ENCODE measurements at regions not wholly inside any gene's neighbourhood (a gene's known extent, or its start where the extent isn't known, plus 50 kb on each side); places are given as distances from the start of the nearest gene placed in this dataset.

GRCh38 chr7:18302097-18302496, 193.5 kb upstream of the HDAC9 start:
- Histone ChIP-seq H2AK5ac (ENCODE audit: low read depth, low read length) (no peak overlapping the region), H4K5ac (ENCODE audit: low read depth, low read length) (no peak overlapping the region), H3K9me1 (ENCODE audit: insufficient read depth, low read length) (no peaks in the 10 kb centered on the region), H3K14ac (replicated peaks; ENCODE audit: low read depth, low read length) (no peak overlapping the region), H4K8ac (ENCODE audit: low read depth in 2 of 2, low read length in 2 of 2) (no peak overlapping the region), H3K4me3 (ENCODE audit: insufficient read depth, low read depth, low read length) (no peak overlapping the region), H3K4me1 (ENCODE audit: control insufficient read depth, insufficient read depth, low read length) (no peaks in the 10 kb centered on the region), H4K20me1 (ENCODE audit: insufficient read depth, low read length) (no peaks in the 10 kb centered on the region), H2AFZ (replicated peaks; ENCODE audit: low read length, poor library complexity) (no peak overlapping the region), H3K4me2 (ENCODE audit: low read depth, low read length) (no peak overlapping the region), H3K27ac (ENCODE audit: insufficient read depth, low read length) (no peak overlapping the region), H3K27me3 (ENCODE audit: control insufficient read depth, insufficient read depth, low read length) (peaks cover 5% of the 10 kb centered on the region; the same call in 1 of the 2 replicates), H3K36me3 (ENCODE audit: control insufficient read depth, insufficient read depth, low read length) (no peaks in the 10 kb centered on the region), H3K9ac (ENCODE audit: low read depth, low read length) (no peak overlapping the region), H3K79me1 (ENCODE audit: low read depth in 1 of 2, low read length in 2 of 2) (no peaks in the 10 kb centered on the region), H2BK15ac (ENCODE audit: low read depth, low read length) (no peak overlapping the region), H3K23ac (ENCODE audit: low read depth, low read length) (no peak overlapping the region), H2BK5ac (ENCODE audit: low read depth, low read length, poor library complexity, severe bottlenecking) (no peak overlapping the region), H3K4ac (ENCODE audit: low read depth, low read length) (no peak overlapping the region), H3K9me3 (ENCODE audit: control insufficient read depth, insufficient read depth, low read length) (no peaks in the 10 kb centered on the region), H2BK120ac (ENCODE audit: low read depth, low read length) (no peak overlapping the region), H2BK20ac (ENCODE audit: low read depth, low read length) (no peak overlapping the region), H3K56ac (ENCODE audit: extremely low read depth, insufficient read depth, low read length) (no peak overlapping the region), H3K18ac (ENCODE audit: low read depth, low read length) (no peak overlapping the region), H2AK9ac (replicated peaks; ENCODE audit: low read depth, low read length, poor library complexity) (no peak overlapping the region), H4K91ac (ENCODE audit: insufficient read depth, low read depth, low read length) (no peak overlapping the region)
- intact Hi-C loops (cut with micrococcal nuclease) (no loop called here), in situ Hi-C loops (cut with MboI; ENCODE audit: low sequenced_read_pairs) (no loop called here), dilution Hi-C loops (cut with HindIII; ENCODE audit: low sequenced_read_pairs, unreplicated experiment) (no loop called here)
- no peak for TF ChIP-seq ELK1 (IDR thresholded peaks at IDR 0.05; ENCODE audit: borderline replicate concordance, low read depth, low read length)
- no peak for TF ChIP-seq NFE2L2 (IDR thresholded peaks at IDR 0.05; ENCODE audit: low read depth, low read length)
- no peak for TF ChIP-seq SMC3 (IDR thresholded peaks at IDR 0.05; ENCODE audit: low read depth, low read length)
- TF ChIP-seq RCOR1 (IDR thresholded peaks at IDR 0.05; ENCODE audit: insufficient replicate concordance, low read length): no peak
- no peak for TF ChIP-seq MXI1 (IDR thresholded peaks at IDR 0.05; ENCODE audit: borderline replicate concordance, low read depth, low read length)
- TF ChIP-seq CHD1 (IDR thresholded peaks at IDR 0.05; ENCODE audit: low read depth, low read length): no peak
- TF ChIP-seq CEBPB (IDR thresholded peaks at IDR 0.05; ENCODE audit: low read depth, low read length): no peak
- TF ChIP-seq, protein P1, sequence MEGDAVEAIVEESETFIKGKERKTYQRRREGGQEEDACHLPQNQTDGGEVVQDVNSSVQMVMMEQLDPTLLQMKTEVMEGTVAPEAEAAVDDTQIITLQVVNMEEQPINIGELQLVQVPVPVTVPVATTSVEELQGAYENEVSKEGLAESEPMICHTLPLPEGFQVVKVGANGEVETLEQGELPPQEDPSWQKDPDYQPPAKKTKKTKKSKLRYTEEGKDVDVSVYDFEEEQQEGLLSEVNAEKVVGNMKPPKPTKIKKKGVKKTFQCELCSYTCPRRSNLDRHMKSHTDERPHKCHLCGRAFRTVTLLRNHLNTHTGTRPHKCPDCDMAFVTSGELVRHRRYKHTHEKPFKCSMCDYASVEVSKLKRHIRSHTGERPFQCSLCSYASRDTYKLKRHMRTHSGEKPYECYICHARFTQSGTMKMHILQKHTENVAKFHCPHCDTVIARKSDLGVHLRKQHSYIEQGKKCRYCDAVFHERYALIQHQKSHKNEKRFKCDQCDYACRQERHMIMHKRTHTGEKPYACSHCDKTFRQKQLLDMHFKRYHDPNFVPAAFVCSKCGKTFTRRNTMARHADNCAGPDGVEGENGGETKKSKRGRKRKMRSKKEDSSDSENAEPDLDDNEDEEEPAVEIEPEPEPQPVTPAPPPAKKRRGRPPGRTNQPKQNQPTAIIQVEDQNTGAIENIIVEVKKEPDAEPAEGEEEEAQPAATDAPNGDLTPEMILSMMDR (conservative IDR thresholded peaks at IDR 0.05; ENCODE audit: low read depth, low read length): no peak
- no peak for TF ChIP-seq FOS (IDR thresholded peaks at IDR 0.05; ENCODE audit: low read depth, low read length)
- TF ChIP-seq RAD21 (IDR thresholded peaks at IDR 0.05; ENCODE audit: low read length): no peak
- TF ChIP-seq, protein P2, sequence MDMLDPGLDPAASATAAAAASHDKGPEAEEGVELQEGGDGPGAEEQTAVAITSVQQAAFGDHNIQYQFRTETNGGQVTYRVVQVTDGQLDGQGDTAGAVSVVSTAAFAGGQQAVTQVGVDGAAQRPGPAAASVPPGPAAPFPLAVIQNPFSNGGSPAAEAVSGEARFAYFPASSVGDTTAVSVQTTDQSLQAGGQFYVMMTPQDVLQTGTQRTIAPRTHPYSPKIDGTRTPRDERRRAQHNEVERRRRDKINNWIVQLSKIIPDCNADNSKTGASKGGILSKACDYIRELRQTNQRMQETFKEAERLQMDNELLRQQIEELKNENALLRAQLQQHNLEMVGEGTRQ (IDR thresholded peaks at IDR 0.05; ENCODE audit: low read depth, low read length): no peak
- TF ChIP-seq MAFK (IDR thresholded peaks at IDR 0.05; ENCODE audit: low read depth, low read length): no peak
- TF ChIP-seq RFX5 (IDR thresholded peaks at IDR 0.05; ENCODE audit: low read depth, low read length): no peak
- TF ChIP-seq MAZ (IDR thresholded peaks at IDR 0.05; ENCODE audit: borderline replicate concordance, low read depth, low read length): no peak
- TF ChIP-seq BHLHE40 (IDR thresholded peaks at IDR 0.05; ENCODE audit: low read depth, low read length): no peak
- no peak for TF ChIP-seq POLR2A (IDR thresholded peaks at IDR 0.05; ENCODE audit: low read depth, low read length)
- ChIA-PET POLR2A (ENCODE audit: unreplicated experiment) (no interaction called here), CTCF (no interaction called here)
- DNase-seq (no peak), ATAC-seq (ENCODE audit: low read depth) (no peak)
- no TSS peak for BruUV-seq (replicated peaks)
- WGBS, 2 experiments (ENCODE audit: extremely low coverage in 2 of 2, insufficient read length in 1 of 2): no CpG with 5 or more reads among the region's 2 CpGs

Measured in IMR-90 (cell line).